HG03469 (cell line): ENCODE measurements at regions not wholly inside any gene's neighbourhood (a gene's known extent, or its start where the extent isn't known, plus 50 kb on each side); places are given as distances from the start of the nearest gene placed in this dataset.
"Not testable (repeated sequence)": the region's sequence is repeated elsewhere in the genome, so short reads cannot be mapped to it uniquely, and the experiment has no call there.

Experiments used
- ATAC-seq: cut with Tn5 transposase; IDR thresholded peaks from one replicate; pipeline ENCODE4 v1.9.1; 2021; ENCODE audit warnings: mild to moderate bottlenecking, moderate library complexity, moderate number of reproducible peaks; ENCODE audit not compliant: unreplicated experiment

DNA sequence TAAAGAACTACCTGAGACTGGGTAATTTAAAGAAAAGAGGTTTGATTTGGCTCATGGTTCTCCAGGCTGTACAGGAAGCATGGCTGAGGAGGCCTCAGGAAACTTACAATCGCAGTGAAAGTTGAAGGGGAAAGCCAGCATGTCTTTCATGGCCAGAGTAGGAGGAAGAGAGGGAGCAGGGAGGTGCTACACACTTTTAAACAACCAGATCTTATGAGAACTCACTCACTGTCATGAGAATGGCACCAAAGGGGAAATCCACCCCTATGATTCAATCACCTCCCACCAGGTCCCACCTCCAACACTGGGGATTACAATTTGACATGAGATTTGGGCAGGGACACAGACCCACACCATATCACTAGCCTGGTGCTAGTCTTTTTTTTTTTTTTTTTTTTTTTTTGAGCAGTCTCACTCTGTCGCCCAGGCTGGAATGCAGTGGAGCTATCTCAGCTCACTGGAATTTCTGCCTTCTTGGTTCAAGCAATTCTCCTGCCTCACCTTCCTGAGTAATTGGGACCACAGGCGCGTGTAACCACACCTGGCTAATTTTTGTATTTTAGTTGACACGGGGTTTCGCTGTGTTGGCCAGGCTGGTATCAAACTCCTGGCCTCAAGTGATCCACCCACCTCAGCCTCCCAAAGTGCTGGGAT is 56.4 kb upstream of the AUTS2 start:
- ATAC-seq: not testable (repeated sequence)

DNA sequence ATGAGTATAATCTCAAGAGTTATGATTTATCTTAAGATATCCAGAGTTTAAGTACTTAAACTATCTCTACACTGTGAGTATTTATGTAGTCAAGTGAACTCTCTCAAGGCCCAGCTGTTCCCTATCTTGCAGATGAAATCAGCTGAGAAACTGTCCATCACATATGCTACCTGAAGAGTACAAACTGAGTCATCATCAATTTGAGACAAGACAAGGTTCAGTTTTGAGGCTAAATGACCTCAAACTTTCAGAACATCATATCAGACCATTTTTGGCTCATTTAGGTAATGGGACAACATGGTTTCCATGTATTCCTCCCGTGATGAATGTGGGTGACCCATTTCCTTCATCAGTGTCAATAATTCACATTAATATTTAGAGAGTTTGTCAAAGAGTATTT is 53.1 kb upstream of the AUTS2 start:
- no peak for ATAC-seq
